ENCODE measurements at regions not wholly inside any gene's neighbourhood (a gene's known extent, or its start where the extent isn't known, plus 50 kb on each side); places are given as distances from the start of the nearest gene placed in this dataset.

DNA sequence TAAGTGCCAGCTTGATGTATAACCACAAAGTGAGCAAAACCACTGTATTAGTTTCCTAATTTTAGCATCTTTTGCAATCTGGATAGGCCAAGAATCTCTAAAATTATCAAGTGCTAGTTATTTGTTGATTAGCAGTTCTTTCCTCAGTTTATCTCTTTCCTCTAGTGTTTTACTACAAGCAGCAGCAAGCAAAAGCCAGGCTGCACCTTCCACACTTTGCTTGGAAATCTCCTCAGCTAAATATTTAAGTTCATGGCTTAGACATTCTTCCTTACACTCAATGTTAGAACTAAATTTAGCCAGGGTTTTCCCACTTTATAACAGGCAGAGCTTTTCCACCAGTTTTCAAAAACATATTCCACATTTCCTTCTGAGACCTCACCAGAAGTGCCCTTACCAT lies 85.7 kb upstream of the BMPER start:
- H3K4me2 ChIP-seq (ENCODE audit: control insufficient read depth, extremely low read depth, insufficient read depth, low read depth, low read length): no peak overlapping the region
- TF ChIP-seq, protein P1, sequence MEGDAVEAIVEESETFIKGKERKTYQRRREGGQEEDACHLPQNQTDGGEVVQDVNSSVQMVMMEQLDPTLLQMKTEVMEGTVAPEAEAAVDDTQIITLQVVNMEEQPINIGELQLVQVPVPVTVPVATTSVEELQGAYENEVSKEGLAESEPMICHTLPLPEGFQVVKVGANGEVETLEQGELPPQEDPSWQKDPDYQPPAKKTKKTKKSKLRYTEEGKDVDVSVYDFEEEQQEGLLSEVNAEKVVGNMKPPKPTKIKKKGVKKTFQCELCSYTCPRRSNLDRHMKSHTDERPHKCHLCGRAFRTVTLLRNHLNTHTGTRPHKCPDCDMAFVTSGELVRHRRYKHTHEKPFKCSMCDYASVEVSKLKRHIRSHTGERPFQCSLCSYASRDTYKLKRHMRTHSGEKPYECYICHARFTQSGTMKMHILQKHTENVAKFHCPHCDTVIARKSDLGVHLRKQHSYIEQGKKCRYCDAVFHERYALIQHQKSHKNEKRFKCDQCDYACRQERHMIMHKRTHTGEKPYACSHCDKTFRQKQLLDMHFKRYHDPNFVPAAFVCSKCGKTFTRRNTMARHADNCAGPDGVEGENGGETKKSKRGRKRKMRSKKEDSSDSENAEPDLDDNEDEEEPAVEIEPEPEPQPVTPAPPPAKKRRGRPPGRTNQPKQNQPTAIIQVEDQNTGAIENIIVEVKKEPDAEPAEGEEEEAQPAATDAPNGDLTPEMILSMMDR (optimal IDR thresholded peaks at IDR 0.05 in 1 of 3, IDR thresholded peaks at IDR 0.05 in 1 of 3, conservative IDR thresholded peaks at IDR 0.05 in 1 of 3; ENCODE audit: extremely low read depth in 1 of 3, insufficient read depth in 2 of 3, low read length in 3 of 3): no peak
- TF ChIP-seq EZH2 (IDR thresholded peaks at IDR 0.05; ENCODE audit: low read length): no peak
- DNase-seq (ENCODE audit: low read depth, low spot score): no peak
- no peak overlapping the region for H3K9ac ChIP-seq (ENCODE audit: control insufficient read depth, extremely low read depth, insufficient read depth, low read length)
- no peaks in the 10 kb centered on the region for H3K27me3 ChIP-seq (ENCODE audit: control insufficient read depth, extremely low read depth, insufficient read depth, low read length)
- H3K4me1 ChIP-seq (ENCODE audit: control insufficient read depth, extremely low read depth, insufficient read depth, low read length): no peaks in the 10 kb centered on the region
- dilution Hi-C loops (cut with MboI; ENCODE audit: extremely low pct_ligation_motif_present, low sequenced_read_pairs): no loop called here
- H2AFZ ChIP-seq (ENCODE audit: control insufficient read depth, low read length): no peak overlapping the region
- no peaks in the 10 kb centered on the region for H4K20me1 ChIP-seq (ENCODE audit: control insufficient read depth, extremely low read depth, insufficient read depth, low read length)
- no peaks in the 10 kb centered on the region for H3K79me2 ChIP-seq (ENCODE audit: control insufficient read depth, insufficient read depth, low read length)
- H3K27ac ChIP-seq (ENCODE audit: control insufficient read depth, insufficient read depth, low read length): no peak overlapping the region
- FAIRE-seq: no peak
- no peaks in the 10 kb centered on the region for H3K9me3 ChIP-seq (ENCODE audit: control insufficient read depth, low read depth, low read length)
- H3K9me1 ChIP-seq (ENCODE audit: control insufficient read depth, extremely low read depth, insufficient read depth, low read length): no peaks in the 10 kb centered on the region
- H3K4me3 ChIP-seq (ENCODE audit: control insufficient read depth in 2 of 3, extremely low read depth in 1 of 3, insufficient read depth in 2 of 3, low read depth in 1 of 3, low read length in 3 of 3): no peak overlapping the region
- H3K36me3 ChIP-seq (ENCODE audit: control insufficient read depth in 2 of 2, extremely low read depth in 1 of 2, insufficient read depth in 2 of 2, low read length in 2 of 2): no peaks in the 10 kb centered on the region

DNA sequence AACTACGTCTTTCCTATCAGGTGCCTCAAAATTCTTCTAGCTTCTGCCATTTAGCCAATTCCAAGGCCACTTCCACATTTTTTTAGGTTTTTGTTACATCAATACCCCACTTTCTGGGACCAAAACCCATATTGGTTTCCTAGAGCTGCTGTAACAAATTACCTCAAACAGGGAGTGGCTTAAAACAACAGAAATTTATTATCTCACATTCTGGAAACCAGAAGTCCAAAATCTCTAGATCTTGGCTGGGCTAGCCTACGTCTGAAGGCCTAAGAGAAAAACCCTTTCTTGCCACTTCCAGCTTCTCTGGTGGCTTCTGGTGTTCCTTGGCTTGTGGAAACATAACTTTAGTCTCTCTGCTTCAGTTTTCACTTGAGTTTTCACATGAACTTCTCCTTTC lies 85.1 kb upstream of the BMPER start:
- H3K9me1 ChIP-seq (ENCODE audit: control insufficient read depth, extremely low read depth, insufficient read depth, low read length): no peaks in the 10 kb centered on the region
- dilution Hi-C loops (cut with MboI; ENCODE audit: extremely low pct_ligation_motif_present, low sequenced_read_pairs): no loop called here
- no peak overlapping the region for H3K9ac ChIP-seq (ENCODE audit: control insufficient read depth, extremely low read depth, insufficient read depth, low read length)
- TF ChIP-seq, protein P1 (optimal IDR thresholded peaks at IDR 0.05 in 1 of 3, IDR thresholded peaks at IDR 0.05 in 1 of 3, conservative IDR thresholded peaks at IDR 0.05 in 1 of 3; ENCODE audit: extremely low read depth in 1 of 3, insufficient read depth in 2 of 3, low read length in 3 of 3): no peak
- no peak for TF ChIP-seq EZH2 (IDR thresholded peaks at IDR 0.05; ENCODE audit: low read length)
- no peaks in the 10 kb centered on the region for H3K79me2 ChIP-seq (ENCODE audit: control insufficient read depth, insufficient read depth, low read length)
- no peaks in the 10 kb centered on the region for H3K4me1 ChIP-seq (ENCODE audit: control insufficient read depth, extremely low read depth, insufficient read depth, low read length)
- no peaks in the 10 kb centered on the region for H3K27me3 ChIP-seq (ENCODE audit: control insufficient read depth, extremely low read depth, insufficient read depth, low read length)
- no peaks in the 10 kb centered on the region for H3K9me3 ChIP-seq (ENCODE audit: control insufficient read depth, low read depth, low read length)
- no peak overlapping the region for H3K27ac ChIP-seq (ENCODE audit: control insufficient read depth, insufficient read depth, low read length)
- DNase-seq (ENCODE audit: low read depth, low spot score): no peak
- no peak overlapping the region for H3K4me2 ChIP-seq (ENCODE audit: control insufficient read depth, extremely low read depth, insufficient read depth, low read depth, low read length)
- FAIRE-seq: no peak
- no peak overlapping the region for H3K4me3 ChIP-seq (ENCODE audit: control insufficient read depth in 2 of 3, extremely low read depth in 1 of 3, insufficient read depth in 2 of 3, low read depth in 1 of 3, low read length in 3 of 3)
- H4K20me1 ChIP-seq (ENCODE audit: control insufficient read depth, extremely low read depth, insufficient read depth, low read length): no peaks in the 10 kb centered on the region
- H2AFZ ChIP-seq (ENCODE audit: control insufficient read depth, low read length): no peak overlapping the region
- H3K36me3 ChIP-seq (ENCODE audit: control insufficient read depth in 2 of 2, extremely low read depth in 1 of 2, insufficient read depth in 2 of 2, low read length in 2 of 2): no peaks in the 10 kb centered on the region

All from keratinocyte (primary cell).